ENCODE measurements at regions not wholly inside any gene's neighbourhood (a gene's known extent, or its start where the extent isn't known, plus 50 kb on each side); places are given as distances from the start of the nearest gene placed in this dataset.

DNA sequence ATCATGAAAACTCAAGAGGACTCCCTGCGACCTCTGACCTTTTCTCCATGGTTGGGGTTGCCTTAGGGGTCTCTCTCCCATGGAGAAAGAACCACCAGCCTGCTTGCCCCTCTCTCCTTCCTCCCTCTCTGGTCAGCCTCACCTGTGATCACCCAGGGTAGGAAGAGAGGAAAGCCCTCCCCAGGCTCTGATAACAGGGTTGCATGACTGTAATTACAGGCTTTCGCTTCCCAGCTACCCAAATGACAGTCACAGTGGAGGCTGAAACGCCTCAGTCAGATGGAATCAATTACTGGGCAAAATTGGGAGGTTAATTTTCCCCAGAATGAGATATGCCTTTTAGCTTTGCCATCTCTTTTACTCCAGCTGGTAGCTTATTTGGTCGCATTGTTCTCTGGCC lies 265.8 kb upstream of the SOX9 start:
- Histone ChIP-seq H3K4me3 (ENCODE audit: low read length) (no peak overlapping the region), H3K4me1 (ENCODE audit: insufficient read depth, low read length) (no peaks in the 10 kb centered on the region), H2AFZ (ENCODE audit: low read length) (no peak overlapping the region), H3K36me3 (ENCODE audit: low read depth, low read length) (no peaks in the 10 kb centered on the region), H3K9ac (ENCODE audit: low read length) (no peak overlapping the region), H3K27ac (ENCODE audit: low read length) (no peak overlapping the region), H3K9me3 (ENCODE audit: low read length) (no peaks in the 10 kb centered on the region), H3K27me3 (ENCODE audit: low read length) (no peaks in the 10 kb centered on the region), H3F3A (ENCODE audit: low read length, unreplicated experiment) (no peaks in the 10 kb centered on the region), H4K20me1 (ENCODE audit: low read length) (no peaks in the 10 kb centered on the region), H3K79me2 (ENCODE audit: low read length) (no peaks in the 10 kb centered on the region), H3K9me2 (replicated peaks; ENCODE audit: low read length) (no peaks in the 10 kb centered on the region), H3K4me2 (ENCODE audit: low read length) (no peak overlapping the region)
- BruUV-seq (replicated peaks), result no TSS peak
- DNase-seq, result no peak
- intact Hi-C loops (cut with micrococcal nuclease), result no loop called here
- TF ChIP-seq EZH2 (IDR thresholded peaks at IDR 0.05; ENCODE audit: low read length, unreplicated experiment) (no peak), EZH2phosphoT487 (IDR thresholded peaks at IDR 0.05; ENCODE audit: borderline replicate concordance, low read length) (no peak)
- TF ChIP-seq, protein P1, sequence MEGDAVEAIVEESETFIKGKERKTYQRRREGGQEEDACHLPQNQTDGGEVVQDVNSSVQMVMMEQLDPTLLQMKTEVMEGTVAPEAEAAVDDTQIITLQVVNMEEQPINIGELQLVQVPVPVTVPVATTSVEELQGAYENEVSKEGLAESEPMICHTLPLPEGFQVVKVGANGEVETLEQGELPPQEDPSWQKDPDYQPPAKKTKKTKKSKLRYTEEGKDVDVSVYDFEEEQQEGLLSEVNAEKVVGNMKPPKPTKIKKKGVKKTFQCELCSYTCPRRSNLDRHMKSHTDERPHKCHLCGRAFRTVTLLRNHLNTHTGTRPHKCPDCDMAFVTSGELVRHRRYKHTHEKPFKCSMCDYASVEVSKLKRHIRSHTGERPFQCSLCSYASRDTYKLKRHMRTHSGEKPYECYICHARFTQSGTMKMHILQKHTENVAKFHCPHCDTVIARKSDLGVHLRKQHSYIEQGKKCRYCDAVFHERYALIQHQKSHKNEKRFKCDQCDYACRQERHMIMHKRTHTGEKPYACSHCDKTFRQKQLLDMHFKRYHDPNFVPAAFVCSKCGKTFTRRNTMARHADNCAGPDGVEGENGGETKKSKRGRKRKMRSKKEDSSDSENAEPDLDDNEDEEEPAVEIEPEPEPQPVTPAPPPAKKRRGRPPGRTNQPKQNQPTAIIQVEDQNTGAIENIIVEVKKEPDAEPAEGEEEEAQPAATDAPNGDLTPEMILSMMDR (conservative IDR thresholded peaks at IDR 0.05; ENCODE audit: low read depth, low read length), result no peak
- ChIA-PET POLR2A (ENCODE audit: unreplicated experiment) (no interaction called here), CTCF (no interaction called here)
- ATAC-seq, result no peak

DNA sequence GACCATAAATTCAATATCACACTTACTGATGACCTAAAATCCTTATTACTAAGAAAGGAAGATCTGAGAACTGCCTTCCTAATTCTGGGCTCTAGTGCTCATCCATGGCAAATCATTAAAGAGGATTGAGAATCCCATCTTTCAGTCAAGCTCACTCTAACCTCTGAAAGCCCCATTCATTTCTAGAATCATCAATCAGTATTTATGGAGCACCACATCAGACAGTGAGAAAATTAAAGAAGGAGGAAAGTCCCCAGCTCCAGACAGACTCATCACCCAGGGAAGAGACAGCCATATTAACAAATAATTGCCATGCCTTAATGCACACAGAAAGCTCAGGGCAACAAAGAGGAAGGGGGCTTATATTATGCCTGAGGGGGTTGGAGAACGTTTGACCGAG lies 256.1 kb upstream of the SOX9 start:
- intact Hi-C loops (cut with micrococcal nuclease), result no loop called here
- no peaks in the 10 kb centered on the region for H3K9me3 ChIP-seq (ENCODE audit: low read length)
- ATAC-seq (no peak), DNase-seq (no peak)
- no peaks in the 10 kb centered on the region for H3K27me3 ChIP-seq (ENCODE audit: low read length)
- no peaks in the 10 kb centered on the region for H3K9me2 ChIP-seq (replicated peaks; ENCODE audit: low read length)
- no peaks in the 10 kb centered on the region for H4K20me1 ChIP-seq (ENCODE audit: low read length)
- H3K36me3 ChIP-seq (ENCODE audit: low read depth, low read length), result no peaks in the 10 kb centered on the region
- H3K4me3 ChIP-seq (ENCODE audit: low read length), result no peak overlapping the region
- TF ChIP-seq EZH2phosphoT487 (IDR thresholded peaks at IDR 0.05; ENCODE audit: borderline replicate concordance, low read length) (no peak), EZH2 (IDR thresholded peaks at IDR 0.05; ENCODE audit: low read length, unreplicated experiment) (no peak)
- TF ChIP-seq, protein P1 (conservative IDR thresholded peaks at IDR 0.05; ENCODE audit: low read depth, low read length), result no peak
- CTCF ChIA-PET, result interaction anchor here (0.7 kb wide), 1 partner anchor 1520 kb away, joined by 10 read pairs; no protein-coding TSS in a partner anchor
- no peaks in the 10 kb centered on the region for H3F3A ChIP-seq (ENCODE audit: low read length, unreplicated experiment)
- no peak overlapping the region for H3K27ac ChIP-seq (ENCODE audit: low read length)
- POLR2A ChIA-PET (ENCODE audit: unreplicated experiment), result no interaction called here
- BruUV-seq (replicated peaks), result no TSS peak
- H3K9ac ChIP-seq (ENCODE audit: low read length), result no peak overlapping the region
- H3K4me2 ChIP-seq (ENCODE audit: low read length), result no peak overlapping the region
- no peaks in the 10 kb centered on the region for H3K79me2 ChIP-seq (ENCODE audit: low read length)
- no peak overlapping the region for H2AFZ ChIP-seq (ENCODE audit: low read length)
- no peaks in the 10 kb centered on the region for H3K4me1 ChIP-seq (ENCODE audit: insufficient read depth, low read length)

DNA sequence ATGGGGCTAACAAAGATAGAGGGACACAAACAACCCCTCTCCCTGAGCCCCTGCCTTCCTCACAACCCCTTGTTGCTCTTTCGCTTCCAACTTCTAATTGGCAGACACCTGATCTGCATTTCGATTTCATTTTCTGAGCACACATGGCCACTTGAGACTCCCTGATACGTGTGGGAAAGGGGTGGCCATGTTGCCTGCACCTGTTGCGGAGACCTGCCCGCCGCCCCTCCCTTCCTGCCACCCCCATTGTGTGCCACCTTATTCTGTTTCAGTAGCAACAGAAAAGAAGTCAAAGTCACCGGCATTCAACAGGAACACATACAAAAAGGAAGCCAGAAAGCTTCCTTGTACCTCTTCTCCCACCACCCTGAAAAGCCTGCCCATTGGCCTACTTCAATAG lies 254.7 kb upstream of the SOX9 start:
- BruUV-seq (replicated peaks), result no TSS peak
- no peak overlapping the region for H3K4me3 ChIP-seq (ENCODE audit: low read length)
- H3K9ac ChIP-seq (ENCODE audit: low read length), result no peak overlapping the region
- no peaks in the 10 kb centered on the region for H3K9me3 ChIP-seq (ENCODE audit: low read length)
- H2AFZ ChIP-seq (ENCODE audit: low read length), result no peak overlapping the region
- ATAC-seq, result no peak
- no peaks in the 10 kb centered on the region for H3K79me2 ChIP-seq (ENCODE audit: low read length)
- H3K4me1 ChIP-seq (ENCODE audit: insufficient read depth, low read length), result no peaks in the 10 kb centered on the region
- POLR2A ChIA-PET (ENCODE audit: unreplicated experiment), result no interaction called here
- no peaks in the 10 kb centered on the region for H3K27me3 ChIP-seq (ENCODE audit: low read length)
- H3K27ac ChIP-seq (ENCODE audit: low read length), result no peak overlapping the region
- TF ChIP-seq EZH2phosphoT487 (IDR thresholded peaks at IDR 0.05; ENCODE audit: borderline replicate concordance, low read length) (no peak), EZH2 (IDR thresholded peaks at IDR 0.05; ENCODE audit: low read length, unreplicated experiment) (no peak)
- TF ChIP-seq, protein P1 (conservative IDR thresholded peaks at IDR 0.05; ENCODE audit: low read depth, low read length), result no peak
- CTCF ChIA-PET, result no interaction called here
- DNase-seq, result no peak
- H3K4me2 ChIP-seq (ENCODE audit: low read length), result no peak overlapping the region
- no peaks in the 10 kb centered on the region for H3K9me2 ChIP-seq (replicated peaks; ENCODE audit: low read length)
- H4K20me1 ChIP-seq (ENCODE audit: low read length), result no peaks in the 10 kb centered on the region
- intact Hi-C loops (cut with micrococcal nuclease), result no loop called here
- no peaks in the 10 kb centered on the region for H3K36me3 ChIP-seq (ENCODE audit: low read depth, low read length)
- H3F3A ChIP-seq (ENCODE audit: low read length, unreplicated experiment), result no peaks in the 10 kb centered on the region
